ENCODE measurements at regions not wholly inside any gene's neighbourhood (a gene's known extent, or its start where the extent isn't known, plus 50 kb on each side); places are given as distances from the start of the nearest gene placed in this dataset.

DNA sequence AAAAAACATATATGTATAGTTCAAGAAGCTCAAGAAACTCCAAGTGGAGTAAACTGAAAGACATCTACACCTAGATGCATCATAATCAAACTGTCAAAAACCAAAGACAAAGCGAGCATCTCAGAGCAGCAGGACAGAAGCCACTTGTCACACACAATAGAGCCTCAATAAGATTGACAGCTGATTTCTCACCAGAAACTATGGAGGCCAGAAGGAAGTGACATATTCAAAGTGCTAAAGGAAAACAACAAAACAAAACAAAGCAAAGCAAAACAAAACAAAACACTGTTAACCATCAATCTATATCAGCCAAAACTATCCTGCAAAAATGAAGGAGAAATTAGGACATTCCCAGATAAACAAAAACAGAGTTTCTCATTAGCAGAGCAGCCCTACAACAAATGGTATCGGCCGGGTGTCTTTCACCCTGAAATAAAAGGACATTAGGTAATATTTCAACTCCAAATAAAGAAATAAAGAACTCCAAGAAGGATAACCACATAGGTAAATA is 65.8 kb upstream of the SEPTIN5 start:
- TF ChIP-seq NFIC (IDR thresholded peaks at IDR 0.05) (no peak), EP300 (IDR thresholded peaks at IDR 0.05; ENCODE audit: borderline replicate concordance) (no peak), CREB1 (IDR thresholded peaks at IDR 0.05; ENCODE audit: low read depth) (no peak), EGR1 (IDR thresholded peaks at IDR 0.05) (no peak), FOXM1 (IDR thresholded peaks at IDR 0.05; ENCODE audit: borderline replicate concordance, low read depth) (no peak), TCF12 (IDR thresholded peaks at IDR 0.05; ENCODE audit: low read depth) (no peak), RAD21 (IDR thresholded peaks at IDR 0.05; ENCODE audit: low read depth) (no peak), TAF1 (IDR thresholded peaks at IDR 0.05; ENCODE audit: low read depth) (no peak), YY1 (IDR thresholded peaks at IDR 0.05; ENCODE audit: low read depth) (no peak), CEBPB (IDR thresholded peaks at IDR 0.05) (no peak), TEAD4 (IDR thresholded peaks at IDR 0.05) (no peak)
- TF ChIP-seq, protein P1, sequence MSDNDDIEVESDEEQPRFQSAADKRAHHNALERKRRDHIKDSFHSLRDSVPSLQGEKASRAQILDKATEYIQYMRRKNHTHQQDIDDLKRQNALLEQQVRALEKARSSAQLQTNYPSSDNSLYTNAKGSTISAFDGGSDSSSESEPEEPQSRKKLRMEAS (IDR thresholded peaks at IDR 0.05): no peak
- TF ChIP-seq, protein P2, sequence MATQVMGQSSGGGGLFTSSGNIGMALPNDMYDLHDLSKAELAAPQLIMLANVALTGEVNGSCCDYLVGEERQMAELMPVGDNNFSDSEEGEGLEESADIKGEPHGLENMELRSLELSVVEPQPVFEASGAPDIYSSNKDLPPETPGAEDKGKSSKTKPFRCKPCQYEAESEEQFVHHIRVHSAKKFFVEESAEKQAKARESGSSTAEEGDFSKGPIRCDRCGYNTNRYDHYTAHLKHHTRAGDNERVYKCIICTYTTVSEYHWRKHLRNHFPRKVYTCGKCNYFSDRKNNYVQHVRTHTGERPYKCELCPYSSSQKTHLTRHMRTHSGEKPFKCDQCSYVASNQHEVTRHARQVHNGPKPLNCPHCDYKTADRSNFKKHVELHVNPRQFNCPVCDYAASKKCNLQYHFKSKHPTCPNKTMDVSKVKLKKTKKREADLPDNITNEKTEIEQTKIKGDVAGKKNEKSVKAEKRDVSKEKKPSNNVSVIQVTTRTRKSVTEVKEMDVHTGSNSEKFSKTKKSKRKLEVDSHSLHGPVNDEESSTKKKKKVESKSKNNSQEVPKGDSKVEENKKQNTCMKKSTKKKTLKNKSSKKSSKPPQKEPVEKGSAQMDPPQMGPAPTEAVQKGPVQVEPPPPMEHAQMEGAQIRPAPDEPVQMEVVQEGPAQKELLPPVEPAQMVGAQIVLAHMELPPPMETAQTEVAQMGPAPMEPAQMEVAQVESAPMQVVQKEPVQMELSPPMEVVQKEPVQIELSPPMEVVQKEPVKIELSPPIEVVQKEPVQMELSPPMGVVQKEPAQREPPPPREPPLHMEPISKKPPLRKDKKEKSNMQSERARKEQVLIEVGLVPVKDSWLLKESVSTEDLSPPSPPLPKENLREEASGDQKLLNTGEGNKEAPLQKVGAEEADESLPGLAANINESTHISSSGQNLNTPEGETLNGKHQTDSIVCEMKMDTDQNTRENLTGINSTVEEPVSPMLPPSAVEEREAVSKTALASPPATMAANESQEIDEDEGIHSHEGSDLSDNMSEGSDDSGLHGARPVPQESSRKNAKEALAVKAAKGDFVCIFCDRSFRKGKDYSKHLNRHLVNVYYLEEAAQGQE (IDR thresholded peaks at IDR 0.05; ENCODE audit: low read depth): no peak
- TF ChIP-seq, protein P3, sequence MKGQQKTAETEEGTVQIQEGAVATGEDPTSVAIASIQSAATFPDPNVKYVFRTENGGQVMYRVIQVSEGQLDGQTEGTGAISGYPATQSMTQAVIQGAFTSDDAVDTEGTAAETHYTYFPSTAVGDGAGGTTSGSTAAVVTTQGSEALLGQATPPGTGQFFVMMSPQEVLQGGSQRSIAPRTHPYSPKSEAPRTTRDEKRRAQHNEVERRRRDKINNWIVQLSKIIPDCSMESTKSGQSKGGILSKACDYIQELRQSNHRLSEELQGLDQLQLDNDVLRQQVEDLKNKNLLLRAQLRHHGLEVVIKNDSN (IDR thresholded peaks at IDR 0.05): no peak

DNA sequence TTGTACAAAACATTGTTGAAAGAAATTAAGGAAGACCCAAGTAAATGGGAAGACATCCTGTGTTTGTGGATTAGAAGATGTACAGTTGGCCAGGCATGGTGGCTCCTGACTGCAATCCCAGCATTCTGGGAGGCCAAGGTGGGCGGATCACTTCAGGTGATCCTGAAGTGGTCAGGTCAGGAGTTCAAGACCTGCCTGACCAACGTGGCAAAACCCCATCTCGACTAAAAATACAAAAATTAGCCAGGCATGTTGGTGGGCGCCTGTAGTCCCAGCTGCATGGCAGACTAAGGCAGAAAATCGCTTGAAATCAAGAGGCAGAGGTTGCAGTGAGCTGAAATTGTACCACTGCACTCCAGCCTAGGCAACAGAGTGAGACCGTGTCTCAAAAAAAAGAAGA is 62.0 kb upstream of the SEPTIN5 start:
- TF ChIP-seq, protein P1 (IDR thresholded peaks at IDR 0.05): no peak
- TF ChIP-seq, protein P3 (IDR thresholded peaks at IDR 0.05): no peak
- TF ChIP-seq TCF12 (IDR thresholded peaks at IDR 0.05; ENCODE audit: low read depth) (no peak), EP300 (IDR thresholded peaks at IDR 0.05; ENCODE audit: borderline replicate concordance) (no peak), TEAD4 (IDR thresholded peaks at IDR 0.05) (no peak), CREB1 (IDR thresholded peaks at IDR 0.05; ENCODE audit: low read depth) (no peak), EGR1 (IDR thresholded peaks at IDR 0.05) (no peak), FOXM1 (IDR thresholded peaks at IDR 0.05; ENCODE audit: borderline replicate concordance, low read depth) (no peak)
- TF ChIP-seq, protein P2 (IDR thresholded peaks at IDR 0.05; ENCODE audit: low read depth): no peak

DNA sequence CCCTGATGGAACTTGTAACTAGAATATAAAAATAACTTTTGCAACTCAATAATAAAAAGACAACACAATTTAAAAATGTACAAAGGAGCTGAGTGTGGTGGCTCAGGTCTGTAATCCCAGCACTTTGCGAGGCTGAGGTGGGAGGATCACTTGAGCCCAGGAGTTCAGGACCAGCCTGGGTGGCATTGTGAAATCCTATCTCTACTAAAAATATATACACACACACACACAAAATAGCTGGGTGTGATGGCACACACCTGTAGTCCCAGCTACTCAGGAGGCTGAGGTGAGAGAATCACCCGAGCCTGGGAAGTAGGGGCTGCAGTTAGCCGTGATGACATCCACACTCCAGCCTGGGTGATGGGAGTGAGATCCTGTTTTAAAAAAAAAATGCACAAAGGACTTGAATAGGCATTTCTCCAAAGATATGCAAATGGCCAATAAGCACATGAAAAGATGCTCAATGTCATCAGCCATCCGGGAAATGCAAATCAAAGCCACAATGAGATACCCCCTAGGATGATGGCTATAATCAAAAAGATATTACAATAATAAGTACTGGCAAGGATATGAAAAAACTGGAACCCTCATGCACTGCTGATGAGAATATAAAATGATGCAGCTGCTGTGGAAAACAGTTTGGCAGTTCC is 59.8 kb upstream of the SEPTIN5 start:
- TF ChIP-seq CREB1 (IDR thresholded peaks at IDR 0.05; ENCODE audit: low read depth) (no peak), EP300 (IDR thresholded peaks at IDR 0.05; ENCODE audit: borderline replicate concordance) (no peak), FOXM1 (IDR thresholded peaks at IDR 0.05; ENCODE audit: borderline replicate concordance, low read depth) (no peak), EGR1 (IDR thresholded peaks at IDR 0.05) (no peak), RAD21 (IDR thresholded peaks at IDR 0.05; ENCODE audit: low read depth) (no peak), CEBPB (IDR thresholded peaks at IDR 0.05) (no peak)
- TF ChIP-seq, protein P1 (IDR thresholded peaks at IDR 0.05): no peak

DNA sequence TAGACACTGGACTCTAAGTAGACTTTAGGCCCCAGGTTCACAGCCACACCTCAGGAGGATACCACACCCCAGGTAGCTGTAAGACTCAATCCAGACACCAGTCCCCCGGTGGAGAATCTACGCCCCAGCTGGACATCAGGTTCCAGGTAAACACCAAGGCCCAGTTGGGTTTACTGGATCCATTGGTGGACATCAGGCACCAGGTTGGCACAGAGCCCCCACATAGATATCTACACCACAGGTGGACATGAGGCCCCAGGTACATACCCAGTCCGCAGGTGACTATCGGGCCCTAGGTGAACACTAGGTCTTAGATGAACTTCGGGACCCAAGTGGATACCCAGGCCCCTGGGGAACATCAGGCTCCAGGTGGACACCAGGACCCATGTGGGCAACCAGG is 58.9 kb upstream of the SEPTIN5 start:
- TF ChIP-seq TAF1 (IDR thresholded peaks at IDR 0.05; ENCODE audit: low read depth): no peak
- TF ChIP-seq ZBTB7A (IDR thresholded peaks at IDR 0.05; ENCODE audit: low read depth): no peak
- TF ChIP-seq CREB1 (IDR thresholded peaks at IDR 0.05; ENCODE audit: low read depth): no peak
- TF ChIP-seq EGR1 (IDR thresholded peaks at IDR 0.05): no peak
- no peak for TF ChIP-seq TCF12 (IDR thresholded peaks at IDR 0.05; ENCODE audit: low read depth)
- TF ChIP-seq EP300 (IDR thresholded peaks at IDR 0.05; ENCODE audit: borderline replicate concordance): no peak
- TF ChIP-seq, protein P2 (IDR thresholded peaks at IDR 0.05; ENCODE audit: low read depth): no peak
- TF ChIP-seq FOXM1 (IDR thresholded peaks at IDR 0.05; ENCODE audit: borderline replicate concordance, low read depth): no peak
- TF ChIP-seq, protein P3 (IDR thresholded peaks at IDR 0.05): no peak
- no peak for TF ChIP-seq NFIC (IDR thresholded peaks at IDR 0.05)
- TF ChIP-seq RAD21 (IDR thresholded peaks at IDR 0.05; ENCODE audit: low read depth): no peak
- TF ChIP-seq, protein P1 (IDR thresholded peaks at IDR 0.05): no peak
